T47D (cell line): ENCODE measurements at regions not wholly inside any gene's neighbourhood (a gene's known extent, or its start where the extent isn't known, plus 50 kb on each side); places are given as distances from the start of the nearest gene placed in this dataset.
"Not testable (repeated sequence)": the region's sequence is repeated elsewhere in the genome, so short reads cannot be mapped to it uniquely, and the experiment has no call there.

Source experiments
- DNase-seq, 2 experiments: peaks; one replicate each; pipeline versions ENCODE4 v3.0.0 to v3.0.0-alpha.2; 2011 to 2012; ENCODE audit warnings: low read depth in 1 of 2, low spot score in 1 of 2
- JUND ChIP-seq: IDR thresholded peaks from 2 replicates; pipeline ENCODE4 v1.6.1; 2012; ENCODE audit warnings: low read depth
- in situ Hi-C: cut with HindIII; loops from 2 replicates; pipeline ENCODE4 v1.10.0; 2016; ENCODE audit warnings: low sequenced_read_pairs, low pct_unique_long_range_greater_than_20kb

GRCh38 chr6:135673501-135674309, 176.2 kb upstream of the AHI1 start:
- no peak for TF ChIP-seq JUND
- no peak for DNase-seq
- in situ Hi-C loops, result no loop called here

- TF ChIP-seq JUND, result no peak
- DNase-seq, result no peak
- in situ Hi-C loops, result no loop called here
Observed at GRCh38 chr6:135675026-135675425, 176.5 kb upstream of the PDE7B start.

- no peak for TF ChIP-seq JUND
- DNase-seq, result peak in 1 of 2 experiments; percentile 5
- in situ Hi-C loops, result no loop called here
Observed at GRCh38 chr6:135675862-135676261, 175.6 kb upstream of the PDE7B start.

GRCh38 chr6:135680964-135681913, 170.3 kb upstream of the PDE7B start:
- in situ Hi-C loops, result no loop called here
- DNase-seq, result no peak
- no peak for TF ChIP-seq JUND

- DNase-seq, result no peak
- TF ChIP-seq JUND, result no peak
Observed at GRCh38 chr6:135686784-135687301, 164.7 kb upstream of the PDE7B start.

GRCh38 chr6:135688476-135688875, 163.0 kb upstream of the PDE7B start:
- DNase-seq, in situ Hi-C loops: not testable (repeated sequence)

More at GRCh38 chr6:135686784-135687301, 164.7 kb upstream of the PDE7B start:
- in situ Hi-C loops, result no loop called here

- TF ChIP-seq JUND, result no peak
- in situ Hi-C loops, result no loop called here
- DNase-seq, result no peak
Observed at GRCh38 chr6:135692426-135692825, 159.1 kb upstream of the PDE7B start.

GRCh38 chr6:135693811-135694370, 157.6 kb upstream of the PDE7B start:
- no peak for TF ChIP-seq JUND
- in situ Hi-C loops, result no loop called here
- DNase-seq, result no peak

GRCh38 chr6:135699705-135700104, 151.8 kb upstream of the PDE7B start:
- DNase-seq, result no peak
- TF ChIP-seq JUND, result no peak
- in situ Hi-C loops, result no loop called here

GRCh38 chr6:135701426-135701825, 150.1 kb upstream of the PDE7B start:
- in situ Hi-C loops, result no loop called here
- no peak for DNase-seq
- no peak for TF ChIP-seq JUND

- DNase-seq, result no peak
- in situ Hi-C loops, result no loop called here
- no peak for TF ChIP-seq JUND
Observed at GRCh38 chr6:135703007-135703406, 148.5 kb upstream of the PDE7B start.

- in situ Hi-C loops, result no loop called here
- TF ChIP-seq JUND, result no peak
- DNase-seq, result no peak
Observed at GRCh38 chr6:135703621-135704020, 147.9 kb upstream of the PDE7B start.
